Activated naive CD4-positive, alpha-beta T cell treated with anti-CD3 and anti-CD28 coated beads, Interleukin-2, amount 50 U/mL, for 16 hours (primary cell): ENCODE measurements at regions not wholly inside any gene's neighbourhood (a gene's known extent, or its start where the extent isn't known, plus 50 kb on each side); places are given as distances from the start of the nearest gene placed in this dataset.
A peak's percentile ranks its signal among the peaks of the same experiment; 100 is the strongest.
"Not testable (repeated sequence)": the region's sequence is repeated elsewhere in the genome, so short reads cannot be mapped to it uniquely, and the experiment has no call there.

ENCODE experiments used
- DNase-seq: peaks from one replicate; pipeline ENCODE4 v3.0.0-alpha.2; 2020

DNA sequence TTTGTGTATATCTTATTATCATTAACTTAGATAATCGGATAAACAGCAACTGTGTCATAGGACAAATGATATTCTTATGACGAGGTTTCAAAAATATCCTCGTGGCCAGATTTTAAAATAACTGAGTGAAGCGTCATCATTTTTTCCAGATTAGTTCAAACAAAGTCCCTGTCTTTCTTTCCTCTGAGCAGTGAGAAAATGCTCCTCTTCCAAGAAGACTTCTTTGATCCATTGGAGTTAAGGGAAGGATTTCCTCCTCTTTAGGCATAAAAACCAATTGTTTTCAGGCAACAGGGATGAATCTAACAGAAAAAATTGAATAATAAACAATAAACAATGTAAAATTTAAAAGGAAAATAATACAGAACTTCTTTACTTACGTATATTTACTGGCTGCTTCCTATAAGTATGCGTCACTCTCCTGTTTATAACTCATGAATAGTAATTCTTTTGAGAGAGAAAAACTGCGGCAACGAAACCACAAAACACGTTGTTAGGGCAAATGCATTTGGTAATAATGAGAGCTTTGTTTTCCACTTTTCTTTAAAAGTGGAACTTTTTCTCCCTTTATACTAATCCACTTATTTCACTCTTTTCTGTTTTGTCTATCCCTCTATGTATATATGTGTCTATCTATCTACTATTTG, 419.4 kb upstream of the ONECUT1 start:
- no peak for DNase-seq

DNA sequence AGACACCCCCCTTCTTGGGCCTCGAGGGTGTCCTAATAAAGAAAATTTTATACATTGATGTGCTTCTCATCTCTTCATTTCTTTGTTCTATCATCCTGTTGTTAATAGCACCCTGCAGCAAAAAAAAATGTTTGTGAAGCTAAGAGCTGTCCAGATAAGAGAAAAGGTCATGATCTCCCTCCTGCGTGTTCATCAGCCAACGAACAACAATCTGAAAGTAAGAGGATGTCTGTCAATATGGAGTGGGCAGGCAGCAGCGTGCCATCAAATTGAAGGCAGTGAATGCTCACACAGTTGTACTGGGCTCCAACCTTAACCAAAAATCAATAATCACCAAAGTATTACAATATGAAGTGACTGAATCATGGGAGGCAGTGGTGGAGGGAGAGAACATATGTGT, 418.6 kb upstream of the ONECUT1 start:
- DNase-seq = no peak

DNA sequence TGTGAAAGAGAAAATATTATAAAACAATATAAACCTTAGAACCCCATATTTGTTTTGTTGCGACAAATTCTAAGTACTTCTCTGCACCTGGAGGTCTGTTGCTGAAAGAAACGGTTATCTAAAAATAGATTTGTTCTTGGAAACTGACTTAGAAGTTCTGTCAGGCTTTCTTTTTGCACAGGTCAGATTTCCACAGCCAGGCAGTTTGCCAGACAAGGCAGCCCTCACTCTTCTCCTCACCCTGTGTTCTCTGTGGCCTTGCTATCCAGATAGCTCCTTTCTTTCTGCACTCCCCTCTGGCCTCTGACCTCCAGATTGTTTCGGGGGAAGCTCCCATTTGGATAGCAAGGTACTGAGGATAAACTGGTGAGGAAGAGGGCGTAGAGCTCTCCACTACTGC, 413.3 kb upstream of the ONECUT1 start:
- no peak for DNase-seq

DNA sequence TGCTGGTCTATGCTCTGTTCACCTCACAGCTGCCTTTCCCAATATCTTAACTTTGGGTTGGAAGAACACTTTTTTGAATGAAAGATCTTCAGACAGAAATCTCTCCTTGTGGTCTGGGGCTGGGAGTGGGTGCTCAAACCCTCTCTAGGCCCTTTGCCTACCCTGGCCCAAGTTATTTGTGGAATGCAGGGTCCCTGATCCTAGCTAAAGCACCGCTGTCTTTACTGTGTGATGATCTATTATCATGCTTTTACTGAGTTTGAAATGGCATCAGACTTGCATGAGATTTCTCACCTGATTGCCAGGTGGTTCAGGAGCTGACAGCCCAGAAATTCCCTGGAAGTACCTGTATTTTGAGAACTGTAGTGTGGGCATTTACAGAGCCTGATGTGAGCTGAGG, 412.7 kb upstream of the ONECUT1 start:
- DNase-seq = no peak

DNA sequence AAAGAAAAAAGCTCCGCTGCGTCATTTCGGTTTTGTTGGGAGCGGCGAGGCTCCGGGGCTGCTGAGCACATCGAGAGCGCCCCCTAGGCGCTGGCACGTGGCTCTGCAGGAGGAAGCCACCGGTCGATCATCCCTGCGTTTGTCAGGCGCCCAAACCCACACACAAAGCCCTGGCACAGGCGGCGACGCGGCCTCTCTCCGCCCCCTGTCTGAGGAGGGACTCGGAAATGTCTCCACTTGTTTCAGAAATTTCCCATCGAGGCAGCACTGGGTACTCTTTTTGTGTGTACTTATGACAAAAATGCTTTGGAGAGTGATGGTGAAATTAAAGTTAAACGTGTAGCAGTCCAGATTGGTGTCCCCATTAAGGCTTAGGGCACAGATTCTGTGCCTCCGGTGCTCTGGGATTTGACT, 407.3 kb upstream of the ONECUT1 start:
- DNase-seq = peak; percentile 12

DNA sequence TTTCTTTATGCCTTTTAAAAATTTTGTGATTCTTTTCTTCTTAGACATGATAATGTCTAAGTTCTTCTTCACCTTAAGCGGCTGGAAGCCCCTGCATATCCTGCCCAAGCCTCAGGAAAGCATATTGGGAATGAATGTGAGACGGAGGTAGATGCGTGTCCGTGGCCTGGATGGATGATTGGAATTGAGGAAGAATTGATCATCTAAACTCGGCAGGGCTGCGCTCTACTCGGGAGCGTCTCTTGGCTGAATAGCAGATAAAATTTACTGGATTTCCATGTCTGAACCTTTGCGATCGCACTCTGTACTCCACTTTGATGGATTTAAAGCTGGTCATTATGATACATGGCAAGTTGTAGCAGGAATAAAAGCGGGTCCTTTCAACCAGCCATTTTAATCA, 406.7 kb upstream of the ONECUT1 start:
- DNase-seq = no peak

DNA sequence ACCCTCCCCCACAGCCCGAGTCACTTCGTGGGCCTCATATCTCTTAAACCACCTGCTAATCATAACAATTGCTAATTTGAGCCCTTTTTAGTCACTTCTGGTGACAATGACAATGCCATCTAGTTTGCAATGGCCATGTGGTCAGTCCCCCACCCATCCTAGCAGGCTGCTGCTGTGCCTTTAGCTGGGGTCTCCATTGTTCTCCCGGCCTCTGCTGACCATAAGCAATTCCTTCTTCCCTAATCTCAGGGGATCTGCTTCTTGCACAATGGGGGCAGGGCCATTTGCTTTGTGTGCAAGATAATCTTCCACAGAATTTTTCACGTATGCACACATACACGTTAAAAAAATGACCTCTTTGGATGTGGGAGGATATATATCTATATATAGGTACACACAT, 406.1 kb upstream of the ONECUT1 start:
- DNase-seq = no peak

DNA sequence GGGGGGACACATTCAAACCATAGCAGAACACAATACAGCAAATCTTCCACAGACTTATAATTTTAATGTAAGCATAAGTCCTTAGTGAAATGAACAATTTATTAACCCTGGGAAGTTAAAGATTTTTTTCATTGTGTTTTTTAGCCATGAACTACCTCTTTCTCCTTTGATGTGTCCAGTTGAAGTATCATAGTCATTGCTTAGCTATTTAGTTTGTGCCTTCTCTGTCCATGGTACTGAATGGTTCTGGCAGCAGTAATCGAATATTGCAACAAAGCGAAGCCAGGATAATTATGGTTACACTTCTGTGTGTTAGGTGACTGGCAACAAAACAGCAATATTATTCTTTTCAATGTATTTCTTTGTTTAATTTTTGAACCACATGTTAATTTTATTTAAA, 403.0 kb upstream of the ONECUT1 start:
- DNase-seq = no peak

DNA sequence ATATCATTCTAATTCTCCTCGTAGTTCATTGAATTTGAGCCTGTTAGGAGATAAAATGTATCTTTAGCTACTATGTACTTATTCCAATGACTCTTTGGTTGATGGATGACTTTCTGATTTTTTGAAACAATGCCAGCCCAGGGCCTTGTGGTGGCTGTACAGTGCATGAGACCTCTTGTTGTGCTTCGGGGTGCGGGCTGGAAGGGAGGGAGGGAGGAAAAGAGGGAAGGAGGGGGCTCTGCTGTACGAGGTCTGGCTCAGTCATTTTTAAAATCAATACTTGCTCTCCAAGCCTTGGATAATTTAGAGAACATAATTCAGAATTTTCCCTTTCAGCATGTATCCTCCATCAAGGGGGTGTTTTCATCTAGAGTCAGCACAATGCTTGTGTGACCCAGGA, 399.7 kb upstream of the ONECUT1 start:
- DNase-seq = no peak

DNA sequence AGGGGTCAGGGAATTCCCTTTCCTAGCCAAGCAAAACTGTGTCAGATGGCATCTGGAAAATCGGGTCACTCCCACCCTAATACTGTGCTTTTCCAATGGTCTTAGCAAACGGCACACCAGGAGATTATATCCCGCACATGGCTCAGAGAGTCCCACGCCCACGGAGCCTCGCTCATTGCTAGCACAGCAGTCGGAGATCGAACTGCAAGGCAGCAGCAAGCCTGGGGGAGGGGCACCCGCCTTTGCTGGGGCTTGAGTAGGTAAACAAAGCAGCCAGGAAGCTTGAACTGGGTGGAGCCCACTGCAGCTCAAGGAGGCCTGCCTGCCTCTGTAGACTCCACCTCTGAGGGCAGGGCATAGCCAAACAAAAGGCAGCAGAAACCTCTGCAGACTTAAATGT, 393.3 kb upstream of the ONECUT1 start:
- not testable (repeated sequence) for DNase-seq

DNA sequence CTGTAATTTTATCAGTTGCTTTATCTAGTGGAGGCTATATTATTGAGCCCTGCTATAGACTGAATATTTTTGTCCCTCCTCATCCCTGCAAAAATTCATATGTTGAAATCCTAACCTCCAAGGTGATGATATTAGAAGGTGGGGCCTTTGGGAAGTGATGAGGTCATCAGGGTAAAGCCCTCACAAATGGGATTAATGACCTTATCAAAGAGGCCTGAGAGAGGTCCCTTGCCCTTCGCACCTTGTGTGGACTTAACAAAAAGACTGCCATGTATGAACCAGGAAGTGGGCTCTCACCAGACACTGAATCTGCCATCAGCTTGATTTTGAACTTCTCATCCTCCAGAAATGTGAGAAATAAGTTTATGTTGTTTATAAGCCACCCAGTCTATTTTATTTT, 381.4 kb upstream of the ONECUT1 start:
- DNase-seq = no peak

DNA sequence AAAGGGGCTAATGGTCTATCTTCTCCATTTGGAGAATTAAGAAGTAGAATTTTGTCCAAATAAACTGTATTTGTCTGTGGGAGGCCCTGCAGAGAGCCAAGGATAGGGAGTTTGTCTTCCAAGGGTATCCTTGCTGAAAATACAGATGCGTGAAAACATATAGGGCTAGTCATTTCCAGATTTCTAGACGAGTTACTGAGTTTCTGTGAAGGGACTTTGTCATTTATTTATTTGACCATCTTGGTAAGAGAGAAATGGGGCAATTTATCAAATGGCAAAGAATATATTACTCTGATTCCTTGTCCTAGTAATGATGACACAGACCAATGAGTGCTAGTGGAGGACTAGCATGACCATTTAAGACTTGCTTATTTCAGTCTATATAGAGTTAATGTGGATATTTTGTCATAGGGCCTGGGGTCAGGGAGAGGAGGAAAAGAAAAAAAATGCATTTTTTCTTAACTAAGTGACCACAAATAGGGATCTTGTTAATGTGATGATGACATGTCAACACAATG, 376.6 kb upstream of the ONECUT1 start:
- no peak for DNase-seq

DNA sequence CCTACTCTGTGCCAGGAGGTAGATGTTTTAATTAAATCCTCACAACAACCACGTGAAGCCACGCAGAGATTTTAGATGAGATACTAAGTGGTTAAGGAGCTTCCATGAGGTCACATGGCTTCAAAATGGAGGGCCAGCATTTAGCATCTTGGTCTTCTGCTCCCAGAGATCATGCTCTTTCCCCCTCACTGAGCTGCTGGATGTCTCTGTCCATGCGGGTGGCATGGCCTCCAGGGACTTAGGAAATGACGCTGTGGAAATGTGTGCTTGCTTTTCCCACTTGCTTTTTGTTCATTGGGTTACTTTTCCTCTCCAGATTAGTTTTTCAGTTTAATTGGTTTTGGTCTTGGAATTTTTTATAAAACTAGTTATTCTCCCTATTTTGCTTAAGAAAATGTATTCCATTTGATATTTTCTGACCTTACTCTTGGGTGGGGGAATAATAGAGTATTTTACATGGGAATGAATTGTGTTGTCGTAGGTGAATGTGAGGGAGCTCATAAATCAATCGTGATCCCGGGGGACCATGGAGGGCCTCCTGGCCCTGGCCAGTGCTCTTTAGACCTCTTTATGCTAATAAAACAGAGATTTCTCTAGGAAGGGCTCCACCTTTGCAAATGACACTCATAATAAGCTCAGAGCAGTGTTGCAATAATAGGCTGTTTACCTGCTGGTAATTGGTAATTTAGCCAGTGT, 376.0 kb upstream of the ONECUT1 start:
- no peak for DNase-seq

DNA sequence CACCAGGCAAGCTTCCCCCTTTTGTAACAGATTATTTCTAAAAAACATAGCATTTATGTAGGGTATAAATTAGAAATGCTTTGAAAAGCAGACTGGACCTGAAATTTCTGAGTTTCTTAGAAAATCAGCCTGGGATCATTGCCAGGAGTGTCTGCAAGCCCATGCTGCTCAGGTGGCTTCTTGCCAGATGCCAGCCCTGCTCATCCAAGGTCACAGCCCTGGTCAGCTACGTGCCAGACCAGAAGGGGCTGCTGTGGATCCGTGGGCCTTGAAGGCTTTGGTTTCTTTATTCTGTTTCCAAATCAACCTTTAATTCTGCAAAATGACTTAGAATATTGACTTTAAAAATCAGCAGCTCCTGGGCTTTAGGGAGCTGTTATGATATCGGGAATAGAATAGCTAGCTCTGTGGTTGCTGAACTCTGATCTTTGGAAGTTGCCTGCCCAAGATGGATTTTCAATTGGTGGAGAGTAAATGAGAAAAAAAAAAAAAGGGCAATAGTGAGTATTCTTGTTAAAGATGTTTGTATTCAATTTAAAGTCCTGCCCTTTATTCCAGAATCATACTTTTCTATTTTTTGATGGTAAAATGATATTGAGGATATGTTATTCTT, 370.1 kb upstream of the ONECUT1 start:
- no peak for DNase-seq

DNA sequence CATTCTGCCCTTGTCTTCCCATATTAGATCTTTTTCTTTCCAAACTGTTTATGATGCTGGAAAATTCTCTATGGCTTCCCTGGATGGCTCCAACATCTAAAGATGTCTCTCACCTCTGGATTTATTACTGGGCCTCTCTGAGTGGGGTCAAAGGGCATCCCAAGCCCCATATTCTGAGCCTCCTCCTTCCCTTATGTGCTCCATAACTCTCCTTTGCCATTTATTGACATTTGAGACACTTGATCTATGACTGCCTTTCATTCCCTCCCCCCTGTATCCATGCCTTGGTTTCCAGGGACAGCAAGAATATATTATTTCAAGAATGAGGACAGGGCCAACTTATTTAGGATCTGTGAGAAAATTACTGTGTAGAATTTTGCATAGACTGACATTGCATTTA, 369.3 kb upstream of the ONECUT1 start:
- no peak for DNase-seq

DNA sequence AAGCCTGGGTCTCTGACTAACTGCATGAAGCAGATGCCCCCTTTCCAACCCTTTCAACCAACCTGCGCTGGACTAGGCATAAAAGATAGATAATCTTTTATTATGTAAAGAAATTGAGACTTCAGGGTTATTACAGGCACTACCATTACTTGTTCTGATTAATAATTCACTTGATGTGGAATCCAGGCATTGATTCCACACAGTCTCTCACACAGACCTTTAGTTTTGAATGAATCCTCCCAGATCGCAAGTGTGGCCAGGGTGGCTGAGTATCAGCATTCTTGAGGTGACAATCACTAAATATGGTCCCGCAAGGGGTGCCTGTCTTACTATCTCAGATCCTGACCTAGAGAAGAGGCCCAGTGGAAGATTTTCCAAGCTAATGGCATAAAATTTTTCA, 368.9 kb upstream of the ONECUT1 start:
- no peak for DNase-seq

DNA sequence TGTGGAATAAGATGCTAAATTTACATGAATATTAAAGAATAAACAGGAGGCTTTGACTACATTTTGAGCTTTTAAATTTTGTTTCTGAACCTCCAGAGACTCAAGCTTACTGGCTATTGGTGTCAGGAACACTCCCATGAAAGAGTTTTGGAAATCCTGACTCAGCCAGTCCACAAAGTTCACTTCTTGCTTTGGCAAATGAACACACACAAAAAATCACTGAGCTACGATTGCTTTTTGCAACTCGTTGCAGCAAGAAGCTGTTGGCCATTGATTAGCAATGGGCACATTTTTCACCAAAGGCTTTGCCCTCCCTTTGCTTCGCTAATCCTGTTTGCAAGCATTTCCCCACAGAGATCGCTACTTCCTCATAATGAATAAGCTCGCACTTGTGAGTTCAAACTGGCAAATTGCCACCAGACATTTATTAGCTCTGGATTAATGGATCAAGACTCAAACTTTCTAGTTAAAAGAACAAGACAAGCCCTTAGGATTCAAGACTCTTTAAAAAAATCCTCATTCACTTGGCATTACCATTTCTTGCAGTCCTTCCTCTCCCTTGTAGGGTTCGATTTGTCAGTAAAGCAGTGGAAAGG, 343.2 kb upstream of the ONECUT1 start:
- no peak for DNase-seq

DNA sequence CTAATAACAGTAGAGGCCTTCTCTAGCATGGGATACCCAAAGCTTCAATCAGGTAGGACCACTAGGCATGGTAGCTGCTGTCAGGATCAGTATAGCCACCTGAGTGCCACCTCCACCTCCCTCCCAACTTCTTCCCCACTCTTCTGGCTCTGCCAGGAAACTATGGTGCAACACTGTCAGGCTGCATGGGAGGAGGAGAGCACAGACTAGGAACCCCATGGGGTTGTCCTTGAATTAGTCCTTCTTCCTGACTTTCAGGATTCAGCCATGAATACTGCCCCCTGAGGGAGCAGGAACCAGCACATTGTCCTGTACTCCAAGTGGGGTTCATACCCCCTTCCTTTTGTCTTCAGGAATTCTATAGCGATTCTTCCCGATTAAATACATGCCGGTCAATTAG, 340.8 kb upstream of the ONECUT1 start:
- no peak for DNase-seq

DNA sequence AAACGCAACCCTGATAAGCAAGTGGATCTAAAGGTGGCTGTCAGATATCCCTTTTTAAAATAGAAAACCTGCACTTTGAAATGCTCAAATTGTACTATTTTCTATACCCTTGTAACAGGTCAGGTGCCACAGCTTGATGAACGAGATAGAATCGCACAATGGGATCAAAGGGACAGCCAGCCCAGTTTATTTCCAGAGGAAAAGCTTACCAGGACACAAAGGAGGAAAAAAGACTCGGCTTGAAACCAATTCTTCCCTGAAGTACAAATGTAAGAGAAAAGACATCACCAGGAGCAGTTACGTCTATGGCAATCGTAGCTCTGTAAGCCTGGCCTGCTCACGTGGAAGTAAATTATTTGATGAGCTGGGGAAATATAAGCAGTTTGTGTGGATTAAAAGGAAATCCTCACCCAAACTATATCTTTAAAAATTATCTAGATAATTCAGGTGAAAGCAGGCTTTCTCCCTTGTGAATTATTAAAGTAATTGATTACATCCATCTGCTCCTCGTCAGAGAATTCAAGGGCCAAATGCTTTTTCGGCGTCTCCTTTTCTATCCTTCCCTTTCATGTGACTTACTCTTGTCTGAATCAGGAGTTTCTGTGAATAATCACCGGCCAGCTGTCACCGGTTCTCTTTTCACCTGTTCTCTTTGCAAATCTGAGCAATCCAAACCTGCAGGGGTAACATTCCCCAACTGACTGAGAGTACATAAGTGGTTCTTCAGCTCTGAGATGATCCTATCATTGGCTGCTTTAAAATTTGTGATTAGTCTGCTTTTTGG, 339.2 kb upstream of the ONECUT1 start:
- no peak for DNase-seq

DNA sequence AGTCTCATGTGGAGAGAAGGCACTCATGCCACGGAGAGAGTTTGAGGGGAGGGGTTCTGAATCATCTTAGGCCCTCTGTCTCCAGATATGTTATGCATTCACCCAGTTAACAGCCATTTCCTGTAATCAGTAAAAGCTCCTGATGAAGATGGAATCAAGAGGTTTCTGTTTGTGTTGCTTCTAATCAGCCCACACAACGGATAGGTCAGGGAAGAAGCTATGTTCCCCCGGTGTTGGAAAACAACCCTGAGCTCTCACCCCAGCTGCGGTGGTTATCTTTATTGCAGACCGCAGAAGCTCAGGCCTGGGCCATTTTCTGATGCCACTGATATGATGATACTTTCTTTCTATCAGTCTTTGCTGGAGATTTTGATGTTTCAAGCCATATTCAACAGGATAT, 338.5 kb upstream of the ONECUT1 start:
- no peak for DNase-seq

DNA sequence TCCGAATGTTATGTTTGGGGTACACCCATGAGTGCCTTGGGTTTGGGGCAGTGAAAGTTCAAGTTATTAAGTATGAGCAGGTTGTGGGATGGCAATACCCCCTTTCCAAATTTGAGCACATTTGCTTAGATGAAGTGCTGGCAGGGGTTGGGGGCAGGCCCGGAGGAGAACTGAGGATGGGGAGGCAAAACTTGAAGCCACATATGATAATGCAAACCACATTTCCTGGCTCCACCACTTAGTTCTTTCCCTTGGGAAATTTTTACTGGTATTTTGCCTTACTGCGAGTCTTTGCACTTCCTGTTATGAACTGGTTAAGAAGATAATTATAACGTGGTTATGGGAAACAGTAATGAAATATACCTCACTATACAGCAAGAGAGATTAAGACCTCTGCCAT, 336.0 kb upstream of the ONECUT1 start:
- no peak for DNase-seq

DNA sequence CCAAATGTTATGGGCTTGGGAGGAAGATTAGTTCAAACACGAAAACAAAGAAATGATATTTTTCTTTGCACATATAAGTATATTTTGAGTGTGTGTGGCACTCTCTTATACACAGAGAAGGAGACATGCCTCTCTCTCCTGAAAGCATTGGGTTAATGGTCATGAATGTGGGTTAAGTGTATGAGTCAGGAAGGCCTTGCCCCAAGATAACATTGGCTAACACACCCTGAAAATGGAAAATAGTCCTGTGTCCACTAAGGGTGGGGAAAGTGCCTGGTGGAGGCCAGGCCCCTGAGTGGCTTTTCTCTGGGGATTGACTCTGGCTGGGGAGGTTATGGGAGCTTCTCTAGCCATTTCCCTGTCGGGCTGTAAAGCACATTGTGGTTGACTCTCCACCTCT, 332.7 kb upstream of the ONECUT1 start:
- no peak for DNase-seq

DNA sequence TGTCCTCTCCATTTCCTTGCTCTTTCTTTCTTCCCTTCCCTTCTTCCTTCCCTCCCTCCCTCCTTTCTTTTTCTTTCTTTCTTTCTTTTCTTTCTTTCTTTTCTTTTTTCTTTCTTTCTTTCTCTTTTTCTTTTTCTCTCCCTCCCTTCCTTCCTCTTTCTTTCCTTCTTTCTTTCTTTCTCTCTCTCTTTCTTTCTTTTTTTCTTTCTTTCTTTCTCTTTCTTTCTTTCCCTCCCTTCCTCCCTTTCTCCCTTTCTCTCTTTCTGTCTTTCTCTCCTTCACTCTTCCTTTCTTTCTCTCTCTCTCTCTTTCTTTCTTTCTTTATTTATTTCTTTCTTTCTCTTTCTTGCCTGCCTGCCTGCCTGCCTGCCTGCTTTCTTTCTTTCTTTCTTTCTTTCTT, 326.8 kb upstream of the ONECUT1 start:
- DNase-seq = not testable (repeated sequence)
